GM12878 (cell line): ENCODE measurements at regions not wholly inside any gene's neighbourhood (a gene's known extent, or its start where the extent isn't known, plus 50 kb on each side); places are given as distances from the start of the nearest gene placed in this dataset.

Source experiments
- ATAC-seq: fragments of 200-7000 bp; cut with Tn5 transposase; 3 replicates; pipeline ENCODE4 v1.9.1; 2020; ENCODE audit warnings: mild to moderate bottlenecking, moderate library complexity
- BruUV-seq: library from RNA; stranded (reverse); fragments of 400-500 nt; replicated peaks from 2 replicates; lab custom pipeline; 2021; lab: Mats Ljungman, UMichigan
- CTCF ChIA-PET: fragments of 300-600 bp; sonication (Branson Sonifier 250); formaldehyde crosslinking; extraction: SDS; loops from one replicate; lab custom pipeline; 2021; ENCODE audit warnings: inconsistent platforms; lab: Yijun Ruan, JAX
- POLR2A ChIA-PET: fragments of 350-600 bp; formaldehyde crosslinking; extraction: SDS; loops from one replicate; lab custom pipeline; 2021; ENCODE audit warnings: inconsistent platforms; lab: Charles Lee
- RAD21 ChIA-PET: fragments of 300-600 bp; sonication (Branson Sonifier 250); formaldehyde crosslinking; loops from one replicate; lab custom pipeline; 2023; ENCODE audit warnings: antibody characterized with exemption; ENCODE audit not compliant: unreplicated experiment; lab: Charles Lee
- SMC1A ChIA-PET: fragments of 300-600 bp; sonication (Branson Sonifier 250); formaldehyde crosslinking; loops from one replicate; lab custom pipeline; 2023; ENCODE audit not compliant: unreplicated experiment, uncharacterized antibody; lab: Charles Lee
- DNase-seq: peaks from one replicate; pipeline ENCODE4 v3.0.0-alpha.2; 2011; ENCODE audit warnings: low read depth, low spot score
- FAIRE-seq: peaks from 3 replicates; lab custom pipeline; 2011; peaks lifted over from hg19 to GRCh38; lab: Jason Lieb, UNC
- H2AFZ ChIP-seq: 2 replicates; pipeline ENCODE4 v1.6.0; 2011; ENCODE audit warnings: low read depth, low read length, control low read depth; ENCODE audit not compliant: control insufficient read depth
- H3K27ac ChIP-seq: 2 replicates; pipeline ENCODE4 v1.5.1; 2011; ENCODE audit warnings: control low read depth; ENCODE audit not compliant: control insufficient read depth, insufficient read depth
- H3K27me3 ChIP-seq, 2 experiments: replicated peaks in 1 of 2; 2 replicates each; pipeline versions ENCODE4 v1.6.0 to v1.6.1; 2011; ENCODE audit warnings: low read length in 1 of 2; ENCODE audit not compliant: control insufficient read depth in 2 of 2, insufficient read depth in 2 of 2
- H3K36me3 ChIP-seq, 2 experiments: 2 replicates each; pipeline ENCODE4 v1.5.1; 2011; ENCODE audit warnings: low read length in 1 of 2; ENCODE audit not compliant: control insufficient read depth in 2 of 2, insufficient read depth in 2 of 2
- H3K4me1 ChIP-seq: 2 replicates; pipeline ENCODE4 v1.6.1; 2011; ENCODE audit warnings: mild to moderate bottlenecking, low read length, moderate library complexity, mixed read lengths; ENCODE audit not compliant: control insufficient read depth, insufficient read depth
- H3K4me2 ChIP-seq: 2 replicates; pipeline ENCODE4 v1.6.0; 2011; ENCODE audit warnings: control low read depth; ENCODE audit not compliant: control insufficient read depth, insufficient read depth
- H3K4me3 ChIP-seq: fragments of 200-600 bp; sonication (generic); 2 replicates; pipeline ENCODE4 v1.5.1; 2016
- H3K79me2 ChIP-seq: 2 replicates; pipeline ENCODE4 v1.6.0; 2011; ENCODE audit warnings: low read length; ENCODE audit not compliant: control insufficient read depth, insufficient read depth
- H3K9ac ChIP-seq: 2 replicates; pipeline ENCODE4 v1.8.0; 2011; ENCODE audit warnings: low read length, control low read depth, mixed read lengths; ENCODE audit not compliant: control insufficient read depth, insufficient read depth
- H3K9me3 ChIP-seq: replicated peaks from 3 replicates; pipeline ENCODE4 v1.5.1; 2011; ENCODE audit warnings: mild to moderate bottlenecking, low read length; ENCODE audit not compliant: control insufficient read depth, insufficient read depth
- H4K20me1 ChIP-seq: 2 replicates; pipeline ENCODE4 v1.6.0; 2011; ENCODE audit not compliant: control insufficient read depth, insufficient read depth
- ATF3 ChIP-seq: IDR thresholded peaks from 2 replicates; pipeline ENCODE4 v1.6.1; 2011; ENCODE audit warnings: low read depth, mild to moderate bottlenecking, low read length, moderate library complexity, borderline replicate concordance; ENCODE audit errors: extremely low read depth
- CBFB ChIP-seq: IDR thresholded peaks from 2 replicates; pipeline ENCODE4 v1.6.1; 2016; ENCODE audit warnings: antibody characterized with exemption, low read depth
- CHD4 ChIP-seq: fragments of 200-600 bp; sonication (generic); IDR thresholded peaks from 2 replicates; pipeline ENCODE4 v1.6.1; 2016; ENCODE audit warnings: mild to moderate bottlenecking
- KLF5 ChIP-seq: fragments of 450-650 bp; IDR thresholded peaks from 2 replicates; pipeline ENCODE4 v1.6.1; 2014; ENCODE audit warnings: mild to moderate bottlenecking; ENCODE audit not compliant: partially characterized antibody
- NRF1 ChIP-seq: conservative IDR thresholded peaks from 2 replicates; pipeline ENCODE4 v1.6.1; 2011; ENCODE audit warnings: mild to moderate bottlenecking, low read depth, low read length, improper control_type of control experiment
- PAX5 ChIP-seq: IDR thresholded peaks from 2 replicates; pipeline ENCODE4 v1.6.1; 2011; ENCODE audit warnings: low read depth, low read length, borderline replicate concordance
- PKNOX1 ChIP-seq: fragments of 450-650 bp; IDR thresholded peaks from 2 replicates; pipeline ENCODE4 v1.6.1; 2016; ENCODE audit warnings: mild to moderate bottlenecking
- RAD21 ChIP-seq: IDR thresholded peaks from 2 replicates; pipeline ENCODE4 v1.6.1; 2011; ENCODE audit warnings: mild to moderate bottlenecking, low read depth, low read length, moderate library complexity; ENCODE audit not compliant: insufficient read depth
- RFX5 ChIP-seq: IDR thresholded peaks from 2 replicates; pipeline ENCODE4 v1.6.1; 2011; ENCODE audit warnings: low read depth, low read length, improper control_type of control experiment
- SP1 ChIP-seq: IDR thresholded peaks from one replicate; pipeline ENCODE4 v1.6.1; 2011; ENCODE audit warnings: low read depth, low read length
- ZSCAN29 ChIP-seq: fragments of 450-650 bp; IDR thresholded peaks from 2 replicates; pipeline ENCODE4 v1.6.1; 2017; ENCODE audit warnings: mild to moderate bottlenecking, moderate library complexity
- WGBS: methylation state at CpG from one replicate; pipeline ENCODE4 v1.1.6; 2016; ENCODE audit warnings: low lambda C conversion rate; ENCODE audit not compliant: insufficient replicate concordance, insufficient coverage; ENCODE audit errors: missing lambda C conversion rate; 5-methylcytosine and 5-hydroxymethylcytosine counted together
- in situ Hi-C: fragments of 300-500 bp; cut with MboI; formaldehyde crosslinking; loops from 9 replicates; pipeline ENCODE4 v1.14.3; 2018; ENCODE audit warnings: mixed read lengths
- intact Hi-C: fragments of 100-400 bp; cut with micrococcal nuclease; formaldehyde crosslinking; loops from one replicate; pipeline ENCODE4 v1.14.2; 2022; ENCODE audit not compliant: unreplicated experiment

DNA sequence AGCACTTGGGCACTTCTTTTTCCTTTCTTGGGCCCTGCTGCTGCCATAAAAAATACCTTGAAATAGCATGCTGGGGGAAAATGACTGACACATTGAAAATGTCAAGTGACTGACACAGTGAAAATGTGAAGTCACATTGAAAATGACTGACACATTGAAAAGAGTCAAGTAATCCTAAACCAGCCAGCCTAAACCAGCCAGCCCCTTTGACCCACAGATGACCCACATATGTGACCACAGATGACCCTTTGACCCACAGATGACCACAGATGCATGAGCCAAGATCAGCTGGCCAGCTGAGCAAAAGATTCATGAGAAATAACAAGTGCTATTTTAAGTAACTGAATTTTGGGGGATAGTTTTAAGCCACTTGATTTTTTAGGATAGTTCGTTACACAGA lies 97.8 kb upstream of the SLC28A3 start:
- POLR2A ChIA-PET: no interaction called here
- CTCF ChIA-PET: interaction anchor here (1.3 kb wide), 1 partner anchor 41 kb away, joined by 3 read pairs; no protein-coding TSS in a partner anchor
- RAD21 ChIA-PET: interaction anchor here (0.7 kb wide), 1 partner anchor 75 kb away, joined by 3 read pairs; no protein-coding TSS in a partner anchor
- WGBS: 5% methylated on average over 1 of the region's 1 CpG
- Histone ChIP-seq H3K27me3 (no peaks in the 10 kb centered on the region), H3K36me3 (no peaks in the 10 kb centered on the region), H3K4me1 (no peaks in the 10 kb centered on the region), H4K20me1 (no peaks in the 10 kb centered on the region), H3K4me2 (no peak overlapping the region), H2AFZ (no peak overlapping the region), H3K9ac (no peak overlapping the region), H3K79me2 (no peaks in the 10 kb centered on the region), H3K4me3 (no peak overlapping the region), H3K27ac (no peak overlapping the region), H3K9me3 (no peaks in the 10 kb centered on the region)
- no peak for FAIRE-seq
- DNase-seq: no peak
- intact Hi-C loops: no loop called here
- SMC1A ChIA-PET: no interaction called here
- BruUV-seq: no TSS peak
- no peak for TF ChIP-seq KLF5
- TF ChIP-seq PKNOX1: peak; percentile 32; the same call in 1 of the 2 replicates
- ATAC-seq: no peak
- in situ Hi-C loops: no loop called here

- no peaks in the 10 kb centered on the region for H3K79me2 ChIP-seq
- no peaks in the 10 kb centered on the region for H3K36me3 ChIP-seq
- H2AFZ ChIP-seq: no peak overlapping the region
- ATAC-seq (no peak), DNase-seq (no peak), FAIRE-seq (no peak)
- H3K27me3 ChIP-seq: no peaks in the 10 kb centered on the region
- H3K9ac ChIP-seq: no peak overlapping the region
- RAD21 ChIA-PET: interaction anchor here (0.7 kb wide), 1 partner anchor 76 kb away, joined by 3 read pairs; no protein-coding TSS in a partner anchor
- TF ChIP-seq ZSCAN29: no peak
- no peak for TF ChIP-seq RAD21
- TF ChIP-seq SP1: no peak
- no peak for TF ChIP-seq RFX5
- no peak for TF ChIP-seq NRF1
- TF ChIP-seq PAX5: no peak
- no peak for TF ChIP-seq ATF3
- TF ChIP-seq CHD4: no peak
- no peak for TF ChIP-seq CBFB
- no peak overlapping the region for H3K4me2 ChIP-seq
- no peak overlapping the region for H3K4me3 ChIP-seq
- 26% methylated on average over 3 of the region's 3 CpGs for WGBS
- CTCF ChIA-PET: interaction anchor here (0.6 to 1.3 kb wide), 2 partner anchors 42 to 45 kb away, joined by 3 read pairs; no protein-coding TSS in a partner anchor
- in situ Hi-C loops: no loop called here
- BruUV-seq: no TSS peak
- SMC1A ChIA-PET: no interaction called here
- no peaks in the 10 kb centered on the region for H4K20me1 ChIP-seq
- H3K4me1 ChIP-seq: no peaks in the 10 kb centered on the region
- H3K9me3 ChIP-seq: no peaks in the 10 kb centered on the region
- H3K27ac ChIP-seq: no peak overlapping the region
- intact Hi-C loops: no loop called here
- POLR2A ChIA-PET: no interaction called here
These were observed 98.7 kb upstream of the SLC28A3 start for GRCh38 chr9:84439250-84439649.
